Lower leg skin (tissue), 4 donors: ENCODE measurements at regions not wholly inside any gene's neighbourhood (a gene's known extent, or its start where the extent isn't known, plus 50 kb on each side); places are given as distances from the start of the nearest gene placed in this dataset.

Experiments used
- DNase-seq, 2 donors: peaks; one replicate each; pipeline ENCODE4 v3.0.0-alpha.2; 2019; ENCODE audit warnings: low spot score in 2 of 2
- H3K4me3 ChIP-seq: fragments of 200-600 bp; sonication (generic); 2 replicates; pipeline ENCODE4 v1.5.1; 2017; ENCODE audit warnings: mild to moderate bottlenecking, low read depth; ENCODE audit not compliant: poor library complexity, severe bottlenecking
- POLR2A ChIP-seq, 2 donors: fragments of 450-650 bp; IDR thresholded peaks; one replicate each; pipeline ENCODE4 v1.6.1; 2016 to 2017; ENCODE audit warnings: antibody characterized with exemption in 2 of 2, mild to moderate bottlenecking in 1 of 2, moderate library complexity in 1 of 2
- WGBS, 2 donors: methylation state at CpG; one replicate each; pipeline ENCODE4 v1.1.5; 2018; 5-methylcytosine and 5-hydroxymethylcytosine counted together
- intact Hi-C: fragments of 100-400 bp; cut with DNase I; formaldehyde crosslinking; loops from one replicate; pipeline ENCODE4 v1.15.0; 2023; ENCODE audit warnings: low total_unique reads
- TF ChIP-seq, protein P1 (sequence below), 3 donors: fragments of 450-650 bp; IDR thresholded peaks; one replicate each; pipeline ENCODE4 v1.5.1; 2016; ENCODE audit warnings: antibody characterized with exemption in 3 of 3, mild to moderate bottlenecking in 3 of 3, moderate library complexity in 2 of 3

DNA sequence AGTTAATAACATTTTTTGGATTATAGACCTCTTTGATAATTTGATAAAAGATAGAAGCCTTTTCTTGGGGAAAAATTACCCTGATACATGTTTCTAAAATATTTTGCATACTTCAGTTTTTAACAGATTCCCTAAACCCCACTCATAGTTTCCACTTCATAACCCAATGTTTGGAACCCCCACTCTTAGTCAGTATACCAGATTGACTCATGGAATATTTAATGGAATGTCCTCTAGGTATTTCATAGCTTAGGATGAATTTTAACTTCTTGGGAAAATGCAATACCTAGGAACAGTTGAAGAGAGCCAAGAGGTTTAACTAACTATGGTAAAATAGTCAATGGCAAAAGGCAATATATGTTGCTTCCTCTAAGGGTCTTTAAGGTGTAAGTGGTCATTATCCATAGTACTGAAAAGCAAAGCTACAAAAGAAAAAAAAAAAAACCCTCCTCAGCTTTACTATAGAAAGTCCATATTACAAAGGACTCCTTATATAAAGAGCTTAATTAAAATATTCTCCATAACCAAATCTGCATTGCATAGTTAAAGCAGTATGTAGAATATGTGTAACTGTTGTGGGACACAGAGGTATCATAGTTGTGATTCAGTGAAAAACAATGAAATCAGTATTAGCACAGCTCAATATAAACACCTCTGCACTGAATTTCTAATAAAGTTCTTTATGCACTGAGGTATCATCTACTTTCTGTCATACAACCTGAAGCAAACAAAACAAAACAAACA lies 159.9 kb downstream of the PCDH7 start:
- no peak overlapping the region for H3K4me3 ChIP-seq
- DNase-seq, result no peak
- TF ChIP-seq, protein P1, sequence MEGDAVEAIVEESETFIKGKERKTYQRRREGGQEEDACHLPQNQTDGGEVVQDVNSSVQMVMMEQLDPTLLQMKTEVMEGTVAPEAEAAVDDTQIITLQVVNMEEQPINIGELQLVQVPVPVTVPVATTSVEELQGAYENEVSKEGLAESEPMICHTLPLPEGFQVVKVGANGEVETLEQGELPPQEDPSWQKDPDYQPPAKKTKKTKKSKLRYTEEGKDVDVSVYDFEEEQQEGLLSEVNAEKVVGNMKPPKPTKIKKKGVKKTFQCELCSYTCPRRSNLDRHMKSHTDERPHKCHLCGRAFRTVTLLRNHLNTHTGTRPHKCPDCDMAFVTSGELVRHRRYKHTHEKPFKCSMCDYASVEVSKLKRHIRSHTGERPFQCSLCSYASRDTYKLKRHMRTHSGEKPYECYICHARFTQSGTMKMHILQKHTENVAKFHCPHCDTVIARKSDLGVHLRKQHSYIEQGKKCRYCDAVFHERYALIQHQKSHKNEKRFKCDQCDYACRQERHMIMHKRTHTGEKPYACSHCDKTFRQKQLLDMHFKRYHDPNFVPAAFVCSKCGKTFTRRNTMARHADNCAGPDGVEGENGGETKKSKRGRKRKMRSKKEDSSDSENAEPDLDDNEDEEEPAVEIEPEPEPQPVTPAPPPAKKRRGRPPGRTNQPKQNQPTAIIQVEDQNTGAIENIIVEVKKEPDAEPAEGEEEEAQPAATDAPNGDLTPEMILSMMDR (IDR thresholded peaks at IDR 0.05), result no peak
- no peak for TF ChIP-seq POLR2A (IDR thresholded peaks at IDR 0.05)
- intact Hi-C loops, result no loop called here

DNA sequence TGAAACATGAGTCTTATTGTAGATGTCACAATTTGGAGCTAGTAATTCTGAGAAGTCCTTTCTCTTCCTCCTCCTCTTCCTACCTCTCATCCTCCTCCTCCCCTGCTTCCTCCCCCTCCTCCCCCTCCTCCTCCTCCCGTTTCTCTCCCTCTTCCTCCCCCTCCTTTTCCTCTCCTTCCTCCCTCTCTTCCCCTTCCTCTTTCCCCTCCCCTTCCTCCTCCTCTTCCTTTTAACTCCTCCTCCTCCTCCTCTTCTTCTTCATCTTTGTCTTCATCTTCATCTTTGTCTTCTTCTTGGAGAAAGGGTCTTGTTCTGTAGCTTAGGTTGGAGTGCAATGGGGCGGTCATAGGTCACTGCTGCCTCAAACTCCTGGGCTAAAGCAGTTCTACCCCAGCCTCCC lies 161.8 kb downstream of the PCDH7 start:
- WGBS, 2 donors, result 73 to 74% methylated on average over 2 of the region's 2 CpGs
- no peak for DNase-seq
- intact Hi-C loops, result no loop called here
- H3K4me3 ChIP-seq, result no peak overlapping the region
- TF ChIP-seq, protein P1 (IDR thresholded peaks at IDR 0.05), result no peak
- TF ChIP-seq POLR2A (IDR thresholded peaks at IDR 0.05), result no peak

DNA sequence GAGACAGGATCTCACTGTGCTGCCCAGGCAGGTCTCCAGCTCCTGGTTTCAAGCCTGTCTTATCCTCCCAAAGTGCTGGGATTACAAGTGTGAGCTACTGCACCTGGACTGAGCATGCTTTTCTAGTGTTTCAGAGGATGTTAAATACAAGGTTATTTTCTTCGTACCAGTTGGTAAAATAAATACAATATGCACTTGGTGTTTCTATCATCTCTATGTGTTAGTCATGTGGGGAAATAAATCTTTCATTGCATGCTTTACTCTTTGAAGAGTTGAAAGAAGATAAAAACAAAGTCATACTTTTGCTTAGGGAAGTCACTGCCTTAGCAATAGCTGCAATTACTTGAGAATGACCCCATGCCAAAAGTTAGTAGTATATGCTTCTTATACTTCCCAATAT lies 162.3 kb downstream of the PCDH7 start:
- TF ChIP-seq, protein P1 (IDR thresholded peaks at IDR 0.05), result no peak
- TF ChIP-seq POLR2A (IDR thresholded peaks at IDR 0.05), result no peak
- intact Hi-C loops, result no loop called here
- WGBS, 2 donors, result 62 to 75% methylated on average over 1 of the region's 1 CpG
- no peak overlapping the region for H3K4me3 ChIP-seq
- DNase-seq, result no peak

DNA sequence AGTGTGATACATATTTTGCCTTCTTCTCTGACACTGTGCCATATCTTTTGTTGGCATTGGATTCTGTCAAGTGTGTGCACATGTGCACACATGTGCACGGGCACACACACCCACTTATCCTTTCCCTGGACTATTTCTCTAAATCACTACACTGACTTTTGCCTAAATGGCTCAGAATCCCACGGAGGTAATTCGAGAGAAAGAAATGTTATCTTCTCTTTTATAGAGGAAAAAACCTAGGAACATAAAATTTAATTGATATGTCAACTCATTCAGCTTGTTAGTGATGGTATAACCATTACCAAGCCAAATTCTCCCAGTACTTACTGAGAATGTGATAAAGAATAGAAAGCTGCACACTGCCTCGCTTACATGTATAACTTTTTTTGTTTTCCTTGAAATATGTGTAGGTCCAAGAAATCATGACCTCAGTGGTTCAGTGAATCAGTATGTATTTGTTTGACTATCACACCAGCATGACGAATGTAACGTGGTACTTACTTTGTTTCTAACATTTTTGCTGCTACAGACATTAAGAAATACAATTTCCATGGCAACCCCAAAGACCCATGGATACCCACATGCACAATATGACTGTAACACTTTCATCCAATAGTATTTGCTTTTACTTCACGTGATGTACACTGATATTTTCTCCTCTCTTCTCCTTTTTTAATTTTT lies 163.0 kb downstream of the PCDH7 start:
- intact Hi-C loops, result no loop called here
- no peak for DNase-seq
- H3K4me3 ChIP-seq, result no peak overlapping the region
- WGBS, 2 donors, result 74 to 80% methylated on average over 7 of the region's 7 CpGs
- no peak for TF ChIP-seq POLR2A (IDR thresholded peaks at IDR 0.05)
- TF ChIP-seq, protein P1 (IDR thresholded peaks at IDR 0.05), result no peak

DNA sequence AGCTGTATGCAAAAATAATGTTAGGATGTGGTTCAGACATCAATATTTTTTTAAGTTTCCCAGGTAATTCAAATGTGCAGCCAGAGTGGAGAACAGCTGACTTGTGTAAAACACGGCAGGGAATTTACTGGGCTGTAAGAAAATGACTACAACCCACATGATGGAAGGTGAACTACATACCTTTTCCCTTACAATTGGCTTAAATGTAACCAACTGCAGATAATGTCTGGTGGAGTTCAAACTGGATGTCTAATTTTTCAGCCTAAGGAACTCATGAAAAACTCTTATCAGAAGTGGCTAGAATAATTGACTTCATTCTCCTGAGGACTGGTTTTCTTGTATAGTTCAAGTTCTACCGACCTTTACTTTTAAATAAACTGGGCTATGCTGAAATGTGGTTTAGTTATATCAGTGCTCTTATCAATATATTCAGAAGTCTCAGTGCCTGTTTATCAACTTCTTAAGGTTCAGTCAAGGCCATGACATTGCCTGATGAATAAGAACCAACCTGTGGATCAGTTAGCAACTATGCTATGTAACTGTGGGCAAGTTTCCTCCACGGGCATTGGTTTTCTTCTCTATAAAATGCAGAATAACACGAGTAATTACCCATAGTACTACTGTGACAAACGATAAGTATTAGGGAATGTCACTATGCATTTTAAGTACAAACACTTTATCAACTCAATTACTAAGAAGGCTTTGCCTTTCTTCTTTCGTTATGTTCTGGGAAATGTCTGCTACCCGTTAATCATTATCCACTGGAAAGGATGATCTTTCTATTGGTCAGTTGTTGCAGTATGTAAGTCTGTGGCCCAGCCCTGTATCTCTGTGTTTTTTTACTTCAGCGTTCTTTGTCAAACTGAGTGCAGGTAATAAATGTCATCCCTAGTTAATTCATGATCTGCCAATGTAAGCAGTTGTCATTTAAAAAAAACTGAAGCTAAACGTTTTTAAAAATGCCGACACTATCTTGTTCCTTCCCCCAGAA lies 181.6 kb downstream of the PCDH7 start:
- no peak overlapping the region for H3K4me3 ChIP-seq
- 69 to 73% methylated on average over 10 of the region's 10 CpGs for WGBS, 2 donors
- DNase-seq, result no peak
- intact Hi-C loops, result no loop called here
- TF ChIP-seq POLR2A (IDR thresholded peaks at IDR 0.05), result no peak
- TF ChIP-seq, protein P1 (IDR thresholded peaks at IDR 0.05), result no peak
